HCT116 (cell line): ENCODE measurements at regions not wholly inside any gene's neighbourhood (a gene's known extent, or its start where the extent isn't known, plus 50 kb on each side); places are given as distances from the start of the nearest gene placed in this dataset.

Experiments
- CTCF ChIP-seq, 3 experiments: fragments of 200-600 bp in 1 of 3; sonication (generic) in 1 of 3; IDR thresholded peaks in 2 of 3; conservative IDR thresholded peaks in 1 of 3; 2 replicates each; pipeline ENCODE4 v1.5.1; 2012 to 2017; ENCODE audit warnings: low read depth in 2 of 3, low read length in 2 of 3, antibody characterized with exemption in 1 of 3, borderline replicate concordance in 1 of 3, control low read depth in 1 of 3, mild to moderate bottlenecking in 1 of 3, mixed read lengths in 1 of 3, mixed run types in 1 of 3, moderate library complexity in 1 of 3; ENCODE audit not compliant: insufficient read depth in 1 of 3
- EGR1 ChIP-seq: IDR thresholded peaks from 2 replicates; pipeline ENCODE4 v1.6.1; 2012; ENCODE audit warnings: low read depth
- RAD21 ChIP-seq: IDR thresholded peaks from 2 replicates; pipeline ENCODE4 v1.6.1; 2012; ENCODE audit warnings: low read depth, mild to moderate bottlenecking
- TCF7L2 ChIP-seq: IDR thresholded peaks from 2 replicates; pipeline ENCODE4 v1.7.0; 2011; ENCODE audit warnings: borderline replicate concordance, inconsistent platforms; ENCODE audit not compliant: insufficient read depth, insufficient read length; ENCODE audit errors: extremely low read depth

- TF ChIP-seq CTCF (IDR thresholded peaks at IDR 0.05 in 2 of 3, conservative IDR thresholded peaks at IDR 0.05 in 1 of 3; ENCODE audit: borderline replicate concordance in 1 of 3, insufficient read depth in 1 of 3, low read depth in 2 of 3, low read length in 2 of 3): no peak
- TF ChIP-seq EGR1: no peak
- TF ChIP-seq RAD21: no peak
- TF ChIP-seq TCF7L2: no peak
Observed at GRCh38 chr13:111873676-111874178, 193.2 kb upstream of the SOX1 start.
